Endothelial cell of umbilical vein (primary cell): ENCODE measurements at regions not wholly inside any gene's neighbourhood (a gene's known extent, or its start where the extent isn't known, plus 50 kb on each side); places are given as distances from the start of the nearest gene placed in this dataset.

Experiments
- BruUV-seq: library from RNA; stranded (reverse); fragments of 400-500 nt; replicated peaks from 2 replicates; lab custom pipeline; 2021; lab: Mats Ljungman, UMichigan
- CTCF ChIA-PET: fragments of 300-600, 350-600 bp; sonication (Branson Sonifier 250); formaldehyde crosslinking; loops from one replicate; lab custom pipeline; 2021; ENCODE audit warnings: antibody characterized with exemption, inconsistent platforms; lab: Charles Lee
- POLR2A ChIA-PET: fragments of 300-600, 350-600 bp; sonication (Branson Sonifier 250); formaldehyde crosslinking; loops from one replicate; lab custom pipeline; 2021; ENCODE audit warnings: antibody characterized with exemption, inconsistent platforms; lab: Charles Lee
- DNase-seq: peaks from one replicate; pipeline ENCODE4 v3.0.0-alpha.2; 2011; ENCODE audit warnings: low read depth, low spot score
- FAIRE-seq: peaks from 2 replicates; lab custom pipeline; 2011; peaks lifted over from hg19 to GRCh38; lab: Jason Lieb, UNC
- H2AFZ ChIP-seq: 2 replicates; pipeline ENCODE4 v1.6.0; 2012; ENCODE audit warnings: low read depth, low read length, control low read depth, inconsistent platforms
- H3K27ac ChIP-seq: 2 replicates; pipeline ENCODE4 v1.5.1; 2011; ENCODE audit warnings: low read depth, mild to moderate bottlenecking, control low read depth, low read length, moderate library complexity; ENCODE audit not compliant: insufficient read depth
- H3K27me3 ChIP-seq, 2 experiments: 2 replicates each; pipeline versions ENCODE4 v1.6.0 to v1.6.1; 2011; ENCODE audit warnings: low read length in 2 of 2, mixed read lengths in 1 of 2; ENCODE audit not compliant: control insufficient read depth in 2 of 2, insufficient read depth in 2 of 2
- H3K36me3 ChIP-seq, 2 experiments: 2 replicates in 1 of 2; 3 replicates in 1 of 2; pipeline ENCODE4 v1.5.1; 2011; ENCODE audit warnings: low read length in 2 of 2, mild to moderate bottlenecking in 1 of 2, moderate library complexity in 1 of 2; ENCODE audit not compliant: control insufficient read depth in 2 of 2, insufficient read depth in 2 of 2; ENCODE audit errors: extremely low read depth in 1 of 2
- H3K4me1 ChIP-seq: 3 replicates; pipeline ENCODE4 v1.5.1; 2011; ENCODE audit warnings: mild to moderate bottlenecking, low read length; ENCODE audit not compliant: control insufficient read depth, insufficient read depth; ENCODE audit errors: extremely low read depth
- H3K4me2 ChIP-seq: 2 replicates; pipeline ENCODE4 v1.6.1; 2011; ENCODE audit warnings: low read length, control low read depth, mixed read lengths; ENCODE audit not compliant: insufficient read depth
- H3K4me3 ChIP-seq, 3 experiments: fragments of 200-600 bp in 1 of 3; sonication (generic), shearing (Covaris generic) in 1 of 3; replicated peaks in 1 of 3; 2 replicates each; pipeline ENCODE4 v1.5.1; 2011 to 2016; ENCODE audit warnings: control low read depth in 3 of 3, low read length in 3 of 3, mild to moderate bottlenecking in 2 of 3, inconsistent platforms in 1 of 3, low read depth in 1 of 3, moderate library complexity in 1 of 3; ENCODE audit not compliant: insufficient read depth in 1 of 3
- H3K79me2 ChIP-seq: 2 replicates; pipeline ENCODE4 v1.6.0; 2012; ENCODE audit warnings: low read length, inconsistent platforms; ENCODE audit not compliant: control insufficient read depth, insufficient read depth
- H3K9ac ChIP-seq: replicated peaks from 2 replicates; pipeline ENCODE3; 2011; ENCODE audit warnings: low read length, control low read depth; ENCODE audit not compliant: insufficient read depth; ENCODE audit errors: extremely low read depth
- H3K9me1 ChIP-seq: replicated peaks from 3 replicates; pipeline ENCODE4 v1.6.0; 2011; ENCODE audit warnings: mild to moderate bottlenecking, low read length; ENCODE audit not compliant: control insufficient read depth, insufficient read depth; ENCODE audit errors: extremely low read depth
- H3K9me3 ChIP-seq: replicated peaks from 2 replicates; pipeline ENCODE4 v1.5.1; 2012; ENCODE audit warnings: low read length, inconsistent platforms; ENCODE audit not compliant: control insufficient read depth, insufficient read depth
- H4K20me1 ChIP-seq: replicated peaks from 2 replicates; pipeline ENCODE3; 2011; ENCODE audit warnings: mild to moderate bottlenecking, low read length; ENCODE audit not compliant: control insufficient read depth, insufficient read depth; ENCODE audit errors: extremely low read depth
- CTCF ChIP-seq, 2 donors: IDR thresholded peaks; 1 replicate in 1 of 2; 2 replicates in 1 of 2; pipeline ENCODE4 v1.5.1; 2011; ENCODE audit warnings: low read length in 2 of 2, mild to moderate bottlenecking in 2 of 2, moderate library complexity in 2 of 2, control low read depth in 1 of 2, inconsistent platforms in 1 of 2, low read depth in 1 of 2; ENCODE audit not compliant: insufficient read depth in 1 of 2; ENCODE audit errors: extremely low read depth in 1 of 2
- EZH2 ChIP-seq: IDR thresholded peaks from 2 replicates; pipeline ENCODE4 v1.6.1; 2012; ENCODE audit warnings: borderline replicate concordance, low read depth, mild to moderate bottlenecking, moderate library complexity, low read length, inconsistent platforms; ENCODE audit not compliant: severe bottlenecking
- FOS ChIP-seq: IDR thresholded peaks from 2 replicates; pipeline ENCODE4 v1.6.1; 2011; ENCODE audit warnings: mild to moderate bottlenecking, low read length, moderate library complexity, borderline replicate concordance; ENCODE audit not compliant: insufficient read depth
- GATA2 ChIP-seq: IDR thresholded peaks from 2 replicates; pipeline ENCODE4 v1.7.0; 2011; ENCODE audit warnings: low read depth, mild to moderate bottlenecking, moderate library complexity, mixed read lengths, low read length; ENCODE audit not compliant: insufficient read length, insufficient read depth
- JUN ChIP-seq: IDR thresholded peaks from 2 replicates; pipeline ENCODE4 v1.6.1; 2011; ENCODE audit warnings: borderline replicate concordance, low read depth; ENCODE audit not compliant: insufficient read length, insufficient read depth
- MAX ChIP-seq: IDR thresholded peaks from 2 replicates; pipeline ENCODE4 v1.6.1; 2011; ENCODE audit not compliant: insufficient read depth, insufficient read length
- MYC ChIP-seq: IDR thresholded peaks from one replicate; pipeline ENCODE4 v1.6.1; 2011; ENCODE audit warnings: mild to moderate bottlenecking, low read depth, low read length
- POLR2A ChIP-seq: IDR thresholded peaks from 2 replicates; pipeline ENCODE4 v1.6.1; 2012; ENCODE audit warnings: low read depth, mild to moderate bottlenecking, control low read depth, low read length
- POLR2AphosphoS5 ChIP-seq: IDR thresholded peaks from 2 replicates; pipeline ENCODE4 v1.6.1; 2012; ENCODE audit warnings: low read depth, mild to moderate bottlenecking, control low read depth, low read length, moderate library complexity; ENCODE audit not compliant: insufficient read depth
- dilution Hi-C: fragments of 300-500 bp; cut with MboI; formaldehyde crosslinking; loops from one replicate; pipeline ENCODE4 v1.15.0; 2019; ENCODE audit warnings: low sequenced_read_pairs; ENCODE audit not compliant: extremely low pct_ligation_motif_present
- intact Hi-C: fragments of 100-400 bp; cut with micrococcal nuclease; formaldehyde crosslinking; loops from one replicate; pipeline ENCODE4 v1.10.0; 2022

- intact Hi-C loops = no loop called here
- dilution Hi-C loops = no loop called here
- no peaks in the 10 kb centered on the region for H3K9me1 ChIP-seq
- no TSS peak for BruUV-seq
- CTCF ChIA-PET = no interaction called here
- no peak overlapping the region for H3K4me2 ChIP-seq
- H2AFZ ChIP-seq = no peak overlapping the region
- no peaks in the 10 kb centered on the region for H3K9me3 ChIP-seq
- no peak overlapping the region for H3K9ac ChIP-seq
- H3K27ac ChIP-seq = no peak overlapping the region
- H3K27me3 ChIP-seq = no peaks in the 10 kb centered on the region
- H3K4me3 ChIP-seq = no peak overlapping the region
- TF ChIP-seq CTCF (IDR thresholded peaks at IDR 0.05; ENCODE audit: extremely low read depth in 1 of 2, insufficient read depth in 1 of 2, low read depth in 1 of 2, low read length in 2 of 2) = no peak
- no peak for TF ChIP-seq GATA2
- no peak for TF ChIP-seq MAX
- no peak for TF ChIP-seq MYC
- TF ChIP-seq JUN = no peak
- no peak for TF ChIP-seq POLR2AphosphoS5
- TF ChIP-seq FOS = no peak
- TF ChIP-seq EZH2 = no peak
- no peak for TF ChIP-seq POLR2A
- no peaks in the 10 kb centered on the region for H3K79me2 ChIP-seq
- no peaks in the 10 kb centered on the region for H3K36me3 ChIP-seq
- POLR2A ChIA-PET = no interaction called here
- H3K4me1 ChIP-seq = no peaks in the 10 kb centered on the region
- no peak for DNase-seq
- no peaks in the 10 kb centered on the region for H4K20me1 ChIP-seq
- FAIRE-seq = no peak
These were observed 580.1 kb upstream of the ID2 start for GRCh38 chr2:8101614-8102277.
